ENCODE measurements at regions not wholly inside any gene's neighbourhood (a gene's known extent, or its start where the extent isn't known, plus 50 kb on each side); places are given as distances from the start of the nearest gene placed in this dataset.

DNA sequence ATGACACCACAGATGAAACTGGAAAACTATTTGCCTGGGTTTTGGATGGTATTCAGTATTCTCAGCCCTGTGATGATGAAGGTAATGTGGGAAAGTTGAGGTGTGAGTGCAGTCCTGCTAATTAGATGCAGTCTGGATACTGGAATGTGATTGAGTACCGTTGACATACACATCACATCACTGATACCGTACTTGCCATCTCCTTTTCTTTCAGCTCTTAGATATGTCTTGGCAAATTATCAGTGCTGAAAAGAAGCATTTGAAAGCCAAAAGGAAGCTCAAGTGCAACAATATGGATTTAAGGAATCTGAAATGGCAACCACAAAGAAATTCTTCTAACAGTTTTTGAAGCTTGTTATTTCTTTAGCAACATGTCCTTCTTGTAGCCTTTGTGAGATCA lies 381.4 kb upstream of the TGFBR2 start:
- DNase-seq = no peak

DNA sequence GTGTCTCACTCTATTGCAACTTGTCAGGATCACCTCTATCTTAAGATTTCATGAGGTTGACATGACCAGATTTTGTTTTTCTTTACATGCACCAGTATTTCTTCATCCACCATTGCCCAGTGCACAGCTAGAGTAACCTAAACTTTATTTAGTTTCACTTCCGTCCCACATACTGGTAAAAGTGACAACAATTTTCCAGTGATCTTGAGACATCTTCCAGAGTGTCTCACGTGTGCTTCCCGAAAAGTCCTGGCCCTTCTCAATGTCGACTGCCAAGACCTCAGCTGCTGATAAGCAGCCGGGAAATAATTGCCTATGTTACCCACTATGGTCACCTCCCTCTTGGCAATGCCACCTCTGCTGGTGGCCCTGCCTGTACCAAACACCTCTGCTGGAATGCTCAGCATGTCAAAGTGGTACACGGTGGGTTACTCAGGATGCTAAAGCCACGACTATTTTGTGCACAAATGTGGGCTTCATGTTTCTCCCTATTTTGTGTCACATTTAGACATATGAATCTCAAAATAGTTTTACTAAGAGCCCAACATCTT lies 379.7 kb upstream of the TGFBR2 start:
- no peak for DNase-seq

DNA sequence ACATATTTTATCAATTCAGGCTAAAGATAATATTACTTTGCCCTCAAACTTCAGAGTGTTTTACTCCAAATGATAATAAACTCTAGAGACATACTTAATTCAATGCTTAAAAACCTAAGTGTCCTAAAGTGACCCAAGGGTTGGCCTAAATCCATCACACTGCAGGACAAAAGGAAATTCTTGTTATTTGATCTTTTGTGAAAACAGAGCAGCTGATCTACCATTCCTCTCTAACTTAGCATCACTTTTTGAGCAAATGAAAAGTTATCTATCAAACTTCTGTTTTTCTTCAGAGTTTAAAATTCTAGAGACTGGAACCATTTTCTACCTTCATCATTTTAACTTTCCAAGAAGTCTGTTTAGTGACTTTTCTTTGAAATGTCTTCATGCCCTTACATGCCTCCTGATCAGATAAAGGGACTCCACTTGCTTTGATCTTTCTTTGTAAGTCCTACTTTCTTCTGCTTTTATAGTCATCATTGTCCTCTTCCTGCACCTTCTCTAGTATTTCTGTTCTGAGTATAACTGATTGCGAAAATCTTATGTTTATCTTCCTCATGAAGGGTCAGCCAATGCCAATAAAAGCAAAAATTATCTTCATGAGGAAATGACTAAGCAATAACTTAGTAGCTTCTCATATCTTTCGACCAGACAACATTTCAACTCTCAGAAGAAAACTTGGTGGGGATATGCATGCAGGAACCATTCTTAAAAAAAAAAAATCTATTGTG lies 378.7 kb upstream of the TGFBR2 start:
- DNase-seq = no peak

DNA sequence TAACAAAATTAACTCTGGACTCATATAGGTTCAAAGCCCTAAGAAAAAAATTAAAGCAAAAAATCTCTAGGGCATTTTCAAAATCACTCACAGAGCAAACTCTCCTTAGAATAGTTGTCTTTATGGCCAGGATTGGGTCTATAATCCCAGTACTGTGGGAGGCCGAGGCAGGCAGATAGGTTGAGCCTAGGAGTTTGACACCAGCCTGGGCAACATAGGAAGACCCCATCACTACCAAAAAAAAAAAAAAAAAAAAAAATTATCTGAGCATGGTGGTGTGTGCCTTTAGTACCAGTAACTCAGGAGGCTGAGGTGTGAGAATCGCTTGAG lies 378.1 kb upstream of the TGFBR2 start:
- no peak for DNase-seq

DNA sequence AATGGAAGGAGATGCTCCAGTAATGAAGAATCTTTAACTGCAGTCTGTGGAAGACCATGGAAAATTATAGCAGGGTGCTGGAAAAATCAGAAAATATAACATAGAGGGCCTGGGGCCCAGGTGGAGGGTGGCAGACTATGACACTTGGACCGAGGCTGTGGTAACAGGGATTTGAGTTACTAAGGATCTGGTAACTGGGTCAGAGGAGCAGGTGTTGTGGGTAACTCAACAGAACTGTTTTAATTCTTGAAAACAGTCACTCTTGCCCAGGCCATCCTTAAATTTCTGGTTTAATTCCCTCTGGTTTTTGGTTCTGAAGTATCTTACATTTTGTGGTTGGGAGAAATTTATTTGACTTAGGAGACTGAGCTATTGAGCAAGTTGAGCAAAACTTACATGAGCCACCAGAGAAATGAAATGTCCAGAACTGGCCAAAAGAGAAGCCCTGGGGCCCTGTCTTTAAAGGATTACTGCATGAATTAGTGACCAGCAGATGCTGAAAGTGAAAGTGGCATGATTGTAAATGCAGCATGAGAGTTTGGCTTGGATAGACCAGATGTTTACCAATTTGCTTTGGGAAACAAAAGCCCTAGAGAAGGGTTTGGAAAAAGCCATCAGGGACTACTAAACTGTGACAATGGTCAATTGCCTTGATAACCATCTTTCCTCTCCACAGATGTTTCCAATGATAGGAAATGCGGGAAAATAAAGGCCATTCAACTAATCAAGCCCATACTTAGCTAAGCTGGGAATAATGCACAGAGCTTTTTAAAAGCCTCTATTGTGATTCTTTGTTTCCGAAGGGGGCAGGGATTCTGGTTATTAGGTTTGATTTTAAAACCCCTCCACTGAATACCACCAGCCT lies 374.9 kb upstream of the TGFBR2 start:
- no peak for DNase-seq

DNA sequence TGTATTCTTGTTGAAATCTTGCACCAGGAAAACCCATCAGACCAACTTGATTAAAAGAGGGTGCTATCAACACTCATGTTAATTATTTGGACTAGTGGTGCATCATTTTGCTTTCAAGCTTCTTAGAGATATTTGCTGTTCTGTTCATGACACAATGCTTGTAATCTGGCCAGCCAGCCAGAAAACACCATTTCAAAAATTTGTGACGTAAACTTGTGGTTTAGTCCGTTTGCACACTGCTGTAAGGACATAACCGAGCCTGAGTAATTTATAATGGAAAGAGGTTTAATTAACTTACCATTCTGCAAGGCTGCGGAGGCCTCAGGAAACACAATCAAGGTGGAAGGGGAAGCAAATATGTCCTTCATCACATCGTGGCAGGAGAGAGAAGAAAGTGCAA lies 374.3 kb upstream of the TGFBR2 start:
- DNase-seq = no peak

DNA sequence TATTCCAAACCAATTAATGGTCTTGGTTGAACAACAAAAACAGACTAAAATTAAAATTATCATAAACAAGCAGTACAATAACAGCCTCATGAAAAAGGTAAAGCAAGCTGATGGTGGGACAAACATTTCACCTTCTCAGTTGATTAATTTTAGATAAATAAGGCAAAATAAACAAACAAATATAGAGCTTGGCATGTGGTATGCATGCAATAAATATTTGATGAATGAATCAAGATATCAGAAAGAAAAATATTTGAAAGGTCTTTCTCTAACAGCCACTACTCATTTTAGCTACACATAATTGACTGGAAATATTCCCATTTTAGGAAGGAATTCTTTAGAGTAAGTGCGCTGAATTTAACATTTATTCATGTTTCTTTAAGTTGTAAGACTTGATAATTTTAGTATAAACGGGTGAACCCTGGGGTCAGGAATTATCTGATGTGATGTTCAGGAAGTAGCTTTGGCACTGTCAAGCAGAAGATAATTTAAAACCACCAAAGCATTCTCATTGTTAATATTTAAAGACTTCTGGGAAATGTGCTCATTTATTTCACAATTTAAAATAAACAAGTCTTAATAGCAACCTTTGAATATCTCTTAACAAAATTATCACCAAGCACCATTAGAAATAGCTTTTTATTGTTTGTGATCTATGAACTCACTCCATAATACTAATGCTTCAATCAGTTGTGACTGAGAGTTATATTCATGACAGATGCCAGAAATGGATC lies 372.3 kb upstream of the TGFBR2 start:
- DNase-seq = no peak

DNA sequence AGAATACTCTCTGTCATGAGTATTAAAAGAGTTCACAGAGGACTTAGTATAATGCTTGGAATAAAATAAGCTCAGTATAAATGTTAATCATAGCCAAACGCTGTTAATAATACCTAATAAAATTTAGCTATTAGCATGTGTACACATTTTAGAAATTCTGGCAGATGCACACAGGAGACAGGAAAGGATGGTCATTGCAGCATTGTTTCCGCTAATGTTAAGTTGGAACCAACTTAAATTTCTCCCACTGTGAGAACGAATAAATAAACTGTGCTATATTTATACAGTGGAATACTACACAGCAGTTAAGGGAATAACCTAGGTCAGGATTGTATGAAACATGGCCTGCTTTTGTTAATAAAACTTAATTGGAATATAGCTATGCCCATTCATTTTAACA lies 370.4 kb upstream of the TGFBR2 start:
- DNase-seq = no peak

DNA sequence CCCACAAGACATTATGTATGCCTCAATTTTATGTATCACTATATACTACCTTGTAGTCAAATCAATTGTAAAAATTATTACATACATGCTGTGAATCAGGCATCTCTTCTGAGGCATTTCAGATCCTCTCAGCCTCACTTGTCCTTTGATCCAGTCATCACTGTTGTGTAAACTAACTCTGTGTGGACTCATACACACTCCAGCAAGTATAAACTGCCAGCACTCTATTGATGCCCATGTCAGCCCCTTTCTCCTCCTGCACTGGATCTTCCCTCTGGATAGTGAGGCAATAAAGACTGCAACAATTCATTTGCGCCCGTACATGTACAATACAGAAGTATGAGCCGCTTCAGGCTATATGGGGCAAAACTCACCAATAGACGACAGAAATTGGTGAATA lies 364.7 kb upstream of the TGFBR2 start:
- no peak for DNase-seq

DNA sequence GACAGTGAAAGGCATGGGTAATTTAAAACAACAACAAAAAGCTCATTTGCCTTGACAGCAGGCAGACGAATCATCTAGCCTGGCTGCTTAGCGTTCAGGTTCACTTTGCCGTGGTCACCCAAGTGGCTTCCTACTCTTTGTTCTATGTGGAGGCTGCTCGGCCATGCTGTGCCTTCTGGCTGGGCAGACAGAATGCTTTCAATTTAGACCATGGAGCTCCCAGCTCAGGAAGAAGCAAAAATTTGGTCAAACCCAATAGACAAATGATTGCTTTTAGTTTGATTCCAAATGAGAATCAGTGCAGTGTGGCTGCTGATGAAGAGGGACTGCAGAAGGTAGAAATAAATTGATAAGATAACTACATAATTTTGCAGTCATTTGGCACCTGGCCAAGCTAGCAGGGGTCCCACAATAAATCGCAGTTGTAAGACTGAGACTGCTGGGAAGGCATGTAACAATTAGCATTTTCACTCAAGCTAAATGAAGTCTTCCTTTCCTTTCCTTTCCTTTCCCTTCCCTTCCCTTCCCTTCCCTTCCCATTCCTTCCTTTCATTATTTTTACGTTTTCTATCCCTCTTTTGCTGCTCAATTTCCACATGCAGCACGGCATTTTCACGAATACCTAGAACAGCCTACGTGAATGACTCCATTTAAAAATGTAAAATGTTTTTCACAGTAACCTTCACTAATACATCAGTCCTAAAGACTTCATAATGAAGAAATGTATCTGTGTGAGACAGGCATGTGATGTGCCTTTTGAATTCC lies 360.4 kb upstream of the TGFBR2 start:
- no peak for DNase-seq

DNA sequence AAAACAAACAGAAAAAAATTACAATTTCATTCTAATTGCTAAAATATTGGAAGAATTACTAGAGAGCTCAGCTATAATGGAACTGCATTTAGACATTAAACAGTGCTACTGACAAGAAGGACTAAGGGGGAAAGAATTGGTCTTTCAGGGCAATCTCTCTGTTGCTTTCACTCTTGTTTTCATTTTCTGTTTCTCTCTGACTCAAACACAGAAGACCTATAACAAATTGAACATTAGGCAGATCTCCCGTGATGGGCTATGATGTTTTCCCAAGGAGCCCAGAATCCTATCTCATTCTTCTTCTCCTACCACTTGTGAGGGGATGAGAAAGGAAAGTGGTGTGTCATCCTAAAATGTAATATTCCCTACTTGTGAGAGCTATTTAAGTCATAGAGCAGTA lies 358.0 kb upstream of the TGFBR2 start:
- DNase-seq = no peak

DNA sequence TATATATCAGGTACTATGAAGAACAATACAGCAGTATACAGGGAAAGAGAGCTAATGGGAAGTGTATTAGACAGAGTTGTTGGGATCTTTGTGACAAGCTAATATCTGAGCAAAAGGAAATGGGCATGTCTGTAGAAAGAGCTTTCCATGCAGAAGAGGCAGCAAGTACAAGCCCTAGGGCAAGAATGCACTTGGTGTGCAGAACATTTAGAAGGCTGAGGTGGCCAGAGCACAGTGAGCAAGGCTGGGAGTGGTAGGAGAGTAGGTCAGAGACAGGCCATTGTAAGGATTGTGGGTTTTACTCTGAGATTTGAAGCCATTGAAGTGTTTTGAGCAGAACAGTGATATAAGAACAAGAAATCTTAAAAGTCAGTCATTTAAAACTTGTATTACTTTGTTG lies 353.9 kb upstream of the TGFBR2 start:
- no peak for DNase-seq

DNA sequence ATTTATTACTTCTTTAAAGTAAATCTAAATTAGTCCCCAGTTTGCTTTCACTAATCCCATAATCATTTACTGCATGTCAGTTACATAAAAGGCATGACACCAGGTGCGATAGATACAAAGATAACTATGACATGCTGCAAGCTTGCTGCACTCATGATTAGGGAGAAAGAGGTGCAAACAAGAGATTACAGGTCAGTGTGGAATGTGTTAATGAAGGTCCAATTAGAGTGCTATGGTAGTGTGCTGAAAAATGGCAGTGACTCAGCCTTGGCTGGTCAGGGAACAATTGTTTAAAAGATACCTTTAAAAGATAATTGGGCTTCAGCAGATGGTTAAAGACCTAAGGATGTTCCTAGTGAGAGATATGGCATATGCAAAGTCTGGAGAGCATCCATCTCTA lies 352.6 kb upstream of the TGFBR2 start:
- DNase-seq = no peak

DNA sequence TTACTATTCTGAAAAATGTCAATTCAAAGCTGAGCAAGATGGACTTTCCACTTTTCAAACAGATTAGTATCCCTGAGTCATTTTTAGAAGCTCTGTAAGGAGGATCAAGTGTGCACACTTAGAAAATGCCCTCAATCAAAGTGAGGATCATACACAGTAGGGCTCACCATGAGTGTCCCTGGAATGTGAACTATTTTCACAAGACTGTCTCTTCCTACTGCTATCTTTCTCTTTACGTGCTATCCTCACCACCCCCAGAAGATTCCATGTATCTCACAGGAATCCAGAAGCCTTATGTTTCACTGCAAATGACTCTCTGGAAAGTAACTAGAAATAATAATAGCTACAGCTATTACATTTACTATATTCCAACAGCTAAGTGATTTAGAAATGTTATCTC lies 349.9 kb upstream of the TGFBR2 start:
- no peak for DNase-seq

DNA sequence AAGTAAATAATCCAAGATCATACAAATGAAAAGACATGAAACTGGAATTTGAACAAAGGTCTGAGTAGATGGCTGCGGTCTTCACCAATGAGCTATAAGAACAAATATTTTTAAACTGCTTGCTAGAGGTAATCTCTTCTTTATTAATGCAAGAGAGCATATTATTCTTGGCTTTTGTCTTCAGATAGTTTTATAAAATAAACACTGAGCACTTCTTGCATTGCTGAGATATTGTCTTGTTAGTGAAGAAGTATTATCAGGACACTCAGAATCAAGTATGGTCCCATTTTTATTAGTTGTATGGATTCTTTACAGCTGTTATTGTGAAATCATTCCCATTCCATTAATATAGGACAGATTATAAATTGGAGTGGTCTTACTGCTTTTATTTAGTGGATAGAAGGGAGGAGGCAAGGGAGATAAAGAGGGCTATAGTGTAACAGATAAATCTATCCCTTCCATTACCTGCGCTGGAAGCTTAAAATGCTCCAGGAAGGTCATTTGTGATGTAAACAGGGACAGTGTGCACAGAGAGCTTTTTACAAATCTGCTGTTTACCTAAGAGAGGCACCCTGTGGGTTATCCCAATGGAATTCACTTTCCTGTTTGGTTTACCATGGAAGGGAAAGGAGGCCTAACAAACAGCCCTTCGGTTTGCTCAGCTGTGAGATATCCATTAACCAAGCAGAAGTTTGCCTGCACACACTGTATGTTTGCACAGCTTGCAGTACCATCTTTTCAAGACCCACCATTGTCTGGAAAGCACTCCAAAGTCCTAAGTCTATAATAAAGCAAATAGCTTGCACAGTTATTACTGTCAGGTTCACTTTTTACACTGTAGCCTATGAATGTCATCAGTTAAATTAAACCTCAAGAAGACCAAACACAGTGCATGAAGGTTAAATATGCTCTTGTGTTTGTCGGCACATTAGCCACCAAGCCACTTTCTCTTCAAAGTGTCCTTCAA lies 347.7 kb upstream of the TGFBR2 start:
- no peak for DNase-seq

DNA sequence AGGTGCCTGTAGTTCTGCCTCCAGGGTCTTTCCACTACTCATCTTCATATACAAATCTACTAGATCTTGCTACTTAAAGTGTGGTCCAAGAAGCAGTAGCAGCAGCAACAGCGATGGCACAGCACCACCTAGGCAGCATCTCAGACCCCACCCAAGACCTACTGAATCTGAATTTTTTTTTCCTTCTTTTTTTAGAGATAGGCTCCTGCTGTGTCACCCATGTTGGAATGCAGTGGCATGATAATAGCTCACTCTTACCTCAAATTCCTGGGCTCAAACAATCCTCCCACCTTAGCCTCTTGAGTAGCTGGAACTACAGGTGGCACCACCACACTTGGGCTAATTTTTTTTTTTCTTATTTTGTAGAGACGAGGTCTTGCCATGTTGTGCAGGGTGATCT lies 346.7 kb upstream of the TGFBR2 start:
- no peak for DNase-seq

DNA sequence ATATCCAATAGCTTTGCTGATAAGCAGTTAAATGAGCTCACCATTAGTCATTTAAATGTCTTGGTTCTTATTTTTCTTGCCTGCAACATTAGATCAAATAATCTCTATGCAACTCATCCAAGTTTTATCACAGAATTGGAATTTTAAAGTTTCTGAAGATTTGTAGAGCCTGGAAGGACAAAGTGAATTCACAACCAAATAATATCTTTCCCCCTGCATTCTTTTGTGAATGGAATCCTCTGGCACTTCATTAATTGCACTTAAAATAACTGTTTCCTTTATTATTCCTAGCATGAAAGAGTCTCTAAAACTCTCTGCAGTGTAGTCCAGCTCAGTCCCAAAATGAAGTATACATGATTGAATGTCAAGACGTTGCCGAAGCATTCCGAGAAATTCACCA lies 345.6 kb upstream of the TGFBR2 start:
- DNase-seq = no peak

DNA sequence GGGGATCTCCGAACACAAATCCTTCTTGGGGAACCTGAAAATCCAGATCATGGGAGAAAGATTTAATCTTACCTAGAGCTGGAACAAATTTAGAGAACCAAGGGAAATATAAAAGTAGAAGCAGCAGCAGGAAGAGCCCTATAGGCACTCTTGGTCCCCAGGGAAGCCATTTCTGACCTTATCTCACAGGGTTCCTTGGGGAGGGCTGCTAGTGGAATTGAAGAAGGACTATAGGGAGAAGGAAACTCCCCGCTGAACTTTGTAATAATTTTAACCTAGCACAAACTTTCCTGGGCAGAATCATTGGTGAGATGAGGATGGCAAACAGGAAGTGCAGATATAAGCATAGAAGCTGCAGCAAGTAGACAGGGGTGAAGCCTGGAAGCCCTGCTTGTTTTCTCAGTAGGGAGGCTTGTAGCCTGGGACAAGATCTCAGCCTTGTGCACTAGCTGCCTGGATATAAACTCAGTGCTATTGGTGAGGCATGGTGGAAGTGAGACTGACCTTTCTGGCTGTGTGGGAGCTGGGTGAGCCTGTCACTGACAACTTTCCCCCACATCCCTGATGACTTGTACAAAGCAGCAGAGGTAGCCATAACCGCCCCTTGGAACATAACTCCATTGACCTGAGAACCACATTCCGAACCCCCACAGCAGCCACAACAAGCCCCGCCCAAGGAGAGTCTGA lies 343.0 kb upstream of the TGFBR2 start:
- no peak for DNase-seq

DNA sequence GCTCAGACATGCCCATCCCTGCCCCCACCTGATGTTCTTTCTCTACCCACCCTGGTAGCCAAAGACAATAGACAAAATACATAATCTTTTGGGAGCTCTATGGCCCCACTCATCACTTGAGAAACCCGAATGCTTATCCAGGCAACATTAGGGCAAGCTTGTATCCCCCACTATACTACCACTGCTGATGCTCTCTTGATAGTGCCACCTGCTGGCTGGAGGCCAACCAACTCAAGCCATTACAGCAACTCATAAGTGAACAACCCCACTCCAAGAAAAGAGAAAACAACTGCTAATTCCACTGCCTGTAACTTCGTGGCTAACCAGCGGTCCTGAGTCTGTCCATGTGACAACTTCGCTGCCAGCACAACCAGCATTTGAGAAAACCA lies 342.5 kb upstream of the TGFBR2 start:
- no peak for DNase-seq

DNA sequence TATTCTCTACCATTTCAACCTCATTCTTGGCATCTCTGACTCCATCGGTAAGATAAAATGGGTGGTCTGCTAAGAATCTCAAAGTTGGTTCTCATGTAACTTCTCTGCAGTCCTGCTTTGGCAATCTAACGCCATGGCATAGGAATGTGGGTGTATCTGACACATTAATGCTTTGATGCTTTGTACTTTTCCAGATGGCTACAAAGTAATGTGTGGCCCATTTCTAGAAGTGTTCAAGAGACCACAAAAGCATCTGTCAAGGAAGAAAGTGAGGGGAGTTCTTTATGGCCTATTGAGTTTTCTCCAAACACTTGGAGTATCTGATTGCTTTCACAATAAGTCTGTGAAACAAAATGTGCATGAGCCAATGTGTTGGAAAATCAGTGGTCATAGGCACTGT lies 339.9 kb upstream of the TGFBR2 start:
- DNase-seq = no peak

DNA sequence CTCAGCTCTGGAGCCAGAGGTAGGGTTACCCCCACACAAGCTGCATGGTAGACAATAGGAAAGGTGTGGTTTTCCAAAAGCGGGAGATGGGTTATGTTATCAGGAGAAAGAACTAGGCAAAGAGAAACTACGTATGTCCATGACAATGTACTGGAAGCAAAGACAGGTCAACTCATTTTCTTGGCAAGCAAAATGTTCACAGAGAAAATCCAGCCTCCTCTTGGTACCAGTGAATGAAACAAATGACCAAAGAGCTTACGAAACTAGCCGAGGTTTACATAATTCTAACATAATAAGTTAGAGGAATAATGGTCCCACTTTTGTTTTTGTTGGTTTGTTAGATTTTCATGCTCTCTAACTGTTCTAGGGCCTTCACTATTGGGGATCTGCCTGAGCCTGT lies 338.1 kb upstream of the TGFBR2 start:
- no peak for DNase-seq
